ENCODE measurements at regions not wholly inside any gene's neighbourhood (a gene's known extent, or its start where the extent isn't known, plus 50 kb on each side); places are given as distances from the start of the nearest gene placed in this dataset.
"Not testable (repeated sequence)": the region's sequence is repeated elsewhere in the genome, so short reads cannot be mapped to it uniquely, and the experiment has no call there.

DNA sequence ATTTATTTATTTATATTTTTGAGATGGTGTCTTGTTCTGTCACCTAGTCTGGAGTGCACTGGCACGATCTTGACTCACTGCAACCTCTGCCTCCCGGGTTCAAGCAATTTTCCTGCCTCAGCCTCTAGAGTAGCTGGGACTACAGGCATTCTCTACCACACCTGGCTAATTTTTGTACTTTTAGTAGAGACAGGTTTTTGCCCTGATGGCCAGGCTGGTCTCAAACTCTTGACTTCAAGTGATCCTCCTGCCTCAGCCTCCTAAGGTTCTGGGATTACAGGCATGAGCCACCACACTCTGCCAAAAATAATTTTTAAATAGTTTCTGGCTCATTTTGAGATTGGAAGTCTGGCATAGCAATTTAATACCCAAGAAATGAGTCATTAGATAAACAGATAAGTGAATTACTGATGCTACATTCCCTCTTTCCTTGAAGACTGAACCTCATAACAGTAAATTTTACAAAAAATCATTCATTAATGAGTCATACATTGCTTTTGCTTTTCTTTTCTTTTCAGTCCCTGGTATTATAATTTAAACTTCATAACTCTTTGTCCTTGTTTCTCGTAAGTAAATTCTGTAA lies 881.6 kb upstream of the PIK3C3 start:
- DNase-seq (ENCODE audit: insufficient read length, low spot score), result no peak
- FAIRE-seq, result no peak

DNA sequence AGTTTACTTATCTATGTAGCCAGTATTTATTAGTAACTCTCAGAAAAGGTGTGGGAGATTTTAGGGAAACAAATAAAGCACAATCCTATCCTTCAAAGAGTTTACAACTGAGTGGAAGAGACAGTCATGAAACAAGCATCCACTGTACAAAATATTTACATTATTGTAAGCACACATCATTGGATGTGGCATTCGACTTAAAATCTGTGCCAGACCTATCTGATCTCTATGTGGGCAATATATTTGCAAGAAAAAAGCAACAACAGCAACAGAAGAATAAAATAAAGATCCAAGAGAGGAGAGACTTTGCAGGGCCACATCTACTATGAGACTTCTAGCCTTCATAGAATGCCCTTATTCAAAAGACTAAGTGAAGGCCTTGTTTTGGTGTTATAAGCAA lies 882.1 kb upstream of the PIK3C3 start:
- no peak for FAIRE-seq

DNA sequence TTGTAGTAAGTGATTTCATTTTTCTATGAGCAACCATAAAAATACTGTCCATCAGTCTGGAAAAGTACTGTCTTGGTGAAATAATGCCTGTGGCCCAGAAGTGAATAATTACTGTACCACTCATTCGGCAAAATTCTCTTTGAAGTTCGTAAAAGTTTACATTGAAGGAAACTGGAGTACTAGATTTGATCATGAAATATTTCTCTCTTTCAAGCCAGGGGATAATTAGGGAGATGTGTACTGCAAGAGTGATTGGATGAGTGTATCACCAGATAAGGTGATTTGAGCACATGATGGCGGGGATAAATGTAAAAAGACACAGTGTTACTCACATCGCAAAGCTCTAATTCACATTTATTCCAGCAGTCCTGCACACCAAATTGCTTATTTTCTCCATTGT lies 883.2 kb upstream of the PIK3C3 start:
- no peak for FAIRE-seq
- DNase-seq (ENCODE audit: insufficient read length, low spot score), result no peak

More for the DNA sequence above, 882.1 kb upstream of the PIK3C3 start:
- no peak for DNase-seq (ENCODE audit: insufficient read length, low spot score)

DNA sequence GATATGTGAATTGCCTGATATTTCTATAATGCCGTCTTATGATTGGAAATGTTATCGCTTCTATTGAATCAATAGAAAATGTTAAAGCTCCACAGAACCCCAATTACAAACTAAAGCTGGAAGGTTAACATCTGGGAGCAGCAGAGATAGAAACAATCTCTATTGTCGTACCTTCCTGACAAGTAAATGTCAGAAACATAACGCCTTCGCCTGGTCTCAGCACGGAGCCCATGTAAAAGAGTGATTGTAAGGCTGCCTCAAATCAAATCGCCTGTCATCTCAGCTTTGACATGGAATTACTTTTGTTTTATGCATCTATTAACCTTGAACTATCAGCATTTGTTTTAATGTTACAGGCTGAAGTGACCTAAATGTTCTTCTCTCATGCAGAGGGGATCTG lies 885.9 kb upstream of the PIK3C3 start:
- FAIRE-seq (no peak), DNase-seq (ENCODE audit: insufficient read length, low spot score) (no peak)

DNA sequence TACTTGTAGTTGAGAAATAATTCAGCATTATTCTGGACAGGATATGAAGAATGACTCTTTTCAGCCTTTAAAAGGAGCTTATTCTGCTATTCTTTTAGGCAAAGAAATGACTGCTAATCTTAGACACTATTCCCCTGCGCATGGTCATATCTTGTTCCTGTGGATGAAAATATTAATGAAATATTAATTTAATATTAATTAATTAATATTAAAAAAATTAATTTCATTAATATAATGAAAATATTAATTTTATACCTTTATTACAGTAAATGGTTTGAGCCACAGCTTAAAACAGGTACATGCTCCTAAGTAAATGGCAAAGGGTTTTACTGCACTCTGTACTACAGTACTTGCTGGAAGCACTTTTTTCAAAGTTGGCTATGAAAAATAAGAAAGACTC lies 890.1 kb upstream of the PIK3C3 start:
- no peak for DNase-seq (ENCODE audit: insufficient read length, low spot score)
- no peak for FAIRE-seq

DNA sequence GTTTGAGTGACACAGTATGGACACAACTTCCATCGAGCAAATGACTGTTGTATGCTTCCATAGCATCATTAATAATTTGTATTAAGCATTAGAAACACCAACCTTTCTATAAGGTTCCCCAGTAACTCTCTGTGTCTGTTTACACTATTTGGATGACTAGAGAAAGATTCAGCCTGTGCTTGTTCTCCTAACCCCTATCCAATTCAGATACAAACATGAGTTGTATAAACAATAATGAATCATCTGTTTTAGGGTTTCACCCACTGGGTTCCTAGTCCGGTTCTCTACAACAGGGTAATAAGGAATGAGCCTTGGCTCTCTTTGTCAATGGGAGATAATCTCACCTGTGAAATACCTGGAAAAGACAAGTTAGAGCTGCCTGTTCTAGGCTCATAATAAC lies 894.1 kb upstream of the PIK3C3 start:
- FAIRE-seq, result no peak
- no peak for DNase-seq (ENCODE audit: insufficient read length, low spot score)

DNA sequence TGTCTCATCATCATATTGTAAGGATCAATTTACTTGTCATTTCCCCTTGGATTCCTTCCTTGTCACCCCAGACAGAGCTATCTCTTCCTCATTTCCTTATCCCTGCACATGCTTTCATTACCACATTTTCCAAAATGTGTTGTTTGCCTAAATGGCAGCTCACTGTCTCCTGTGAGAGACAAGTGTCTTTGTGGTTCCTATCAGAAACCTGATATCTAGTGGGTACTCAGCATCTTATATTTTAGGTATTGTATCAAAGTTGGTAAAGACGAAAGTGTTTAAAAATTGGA lies 896.0 kb upstream of the PIK3C3 start:
- FAIRE-seq (no peak), DNase-seq (ENCODE audit: insufficient read length, low spot score) (no peak)

DNA sequence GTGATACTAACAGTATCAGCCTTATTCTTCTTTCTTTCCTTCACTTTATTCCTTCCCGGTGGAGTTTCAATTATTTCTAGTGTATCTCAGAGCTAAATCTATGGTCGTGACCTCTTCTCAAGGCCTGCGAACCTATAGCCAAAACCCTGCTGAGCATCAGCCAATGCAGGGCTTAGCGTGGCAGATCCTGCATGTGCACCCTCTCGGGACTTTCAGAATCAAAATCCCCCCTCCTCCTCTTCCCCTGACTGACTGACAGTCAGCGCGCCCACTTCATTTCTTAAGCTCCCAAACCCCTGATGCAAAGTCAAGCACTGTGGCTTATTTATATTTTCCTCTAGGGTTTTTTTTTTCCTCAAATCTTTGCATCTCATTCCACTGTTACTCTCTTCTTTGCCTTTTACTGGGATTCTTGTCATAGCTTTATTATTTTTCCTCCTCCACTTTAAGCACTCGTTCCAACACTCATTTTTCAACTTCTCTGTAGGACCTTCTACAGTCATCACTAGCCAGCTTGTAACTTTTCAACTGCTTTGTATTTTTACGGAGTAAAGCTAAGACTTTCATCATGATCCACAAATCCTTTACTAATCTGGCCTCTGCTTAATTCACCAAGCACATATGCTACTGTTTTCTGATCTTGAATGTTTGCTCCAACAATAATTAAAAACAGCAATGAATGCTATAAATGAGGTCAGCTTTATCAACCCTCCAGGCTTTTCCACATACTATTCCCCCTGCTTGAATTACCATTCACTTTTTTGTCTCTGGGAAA lies 896.5 kb upstream of the PIK3C3 start:
- FAIRE-seq (no peak), DNase-seq (ENCODE audit: insufficient read length, low spot score) (no peak)

DNA sequence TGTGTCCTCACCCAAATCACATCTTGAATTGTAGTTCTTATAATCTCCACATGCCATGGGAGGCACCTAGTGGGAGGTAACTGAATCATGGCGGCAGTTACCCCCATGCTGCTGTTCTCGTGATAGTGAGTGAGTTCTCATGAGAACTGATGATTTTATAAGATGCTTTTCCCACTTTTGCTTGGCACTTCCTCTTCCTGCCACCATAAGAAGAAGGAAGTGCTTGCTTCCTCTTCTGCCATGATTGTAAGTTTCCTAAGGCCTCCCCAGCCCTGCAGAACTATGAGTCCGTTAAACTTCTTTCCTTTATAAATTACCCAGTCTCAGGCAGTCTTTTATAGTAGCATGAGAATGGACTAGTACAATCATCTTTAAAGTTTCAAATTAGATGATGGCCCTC lies 902.4 kb upstream of the PIK3C3 start:
- DNase-seq (ENCODE audit: insufficient read length, low spot score) (no peak), FAIRE-seq (no peak)

DNA sequence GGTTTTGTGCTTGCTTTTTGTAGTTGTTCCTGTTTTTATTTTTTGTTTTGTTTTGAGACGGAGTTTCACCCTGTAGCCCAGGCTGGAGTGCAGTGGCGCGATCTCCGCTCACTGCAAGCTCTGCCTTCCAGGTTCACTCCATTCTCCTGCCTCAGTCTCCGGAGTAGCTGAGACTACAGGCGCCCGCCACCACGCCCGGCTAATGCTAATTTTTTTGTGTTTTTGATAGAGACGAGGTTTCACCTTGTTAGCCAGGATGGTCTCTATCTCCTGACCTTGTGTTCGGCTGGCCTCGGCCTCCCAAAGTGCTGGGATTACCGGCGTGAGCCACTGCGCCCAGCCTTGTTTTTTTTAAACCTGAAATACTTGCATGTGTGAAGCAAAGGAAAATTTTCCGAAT lies 908.8 kb upstream of the PIK3C3 start:
- FAIRE-seq; DNase-seq (ENCODE audit: insufficient read length, low spot score): not testable (repeated sequence)

DNA sequence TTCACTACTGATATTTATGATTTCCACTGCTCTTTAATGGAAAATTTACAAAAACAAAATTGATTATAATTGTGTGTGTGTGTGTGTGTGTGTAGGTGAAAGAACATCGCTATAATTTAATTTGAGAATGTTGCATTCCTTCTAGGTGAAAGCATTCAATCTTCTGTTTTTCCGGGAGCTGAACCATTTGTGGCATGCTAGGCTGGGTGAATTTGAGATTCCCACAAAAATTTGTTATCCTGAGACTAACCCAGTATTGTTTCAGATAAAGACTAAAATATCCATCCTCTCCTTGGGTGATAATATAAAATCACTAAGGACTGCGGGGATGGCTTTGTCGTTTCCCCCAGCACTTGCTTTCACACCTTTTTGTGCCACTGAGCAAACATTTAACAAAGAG lies 911.2 kb upstream of the PIK3C3 start:
- no peak for DNase-seq (ENCODE audit: insufficient read length, low spot score)
- FAIRE-seq, result no peak

DNA sequence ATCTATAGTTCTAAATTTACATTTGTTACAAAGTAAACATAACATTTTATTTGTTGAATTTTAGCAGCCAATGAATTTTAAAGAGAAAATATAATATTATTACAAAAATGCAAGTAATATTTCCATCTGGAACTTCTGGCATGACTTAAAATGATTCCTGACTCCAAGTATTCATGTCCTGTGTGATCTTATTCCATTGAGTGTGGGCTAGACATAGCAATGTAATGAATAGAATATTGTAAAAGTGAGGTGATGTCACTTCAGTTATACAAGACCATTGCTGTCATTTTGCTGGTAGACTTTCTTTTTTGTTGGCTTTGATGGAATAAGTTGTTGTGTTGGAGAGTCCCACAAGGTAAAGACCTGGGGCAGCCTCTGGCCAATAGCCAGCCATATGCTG lies 912.2 kb upstream of the PIK3C3 start:
- no peak for FAIRE-seq
- no peak for DNase-seq (ENCODE audit: insufficient read length, low spot score)

DNA sequence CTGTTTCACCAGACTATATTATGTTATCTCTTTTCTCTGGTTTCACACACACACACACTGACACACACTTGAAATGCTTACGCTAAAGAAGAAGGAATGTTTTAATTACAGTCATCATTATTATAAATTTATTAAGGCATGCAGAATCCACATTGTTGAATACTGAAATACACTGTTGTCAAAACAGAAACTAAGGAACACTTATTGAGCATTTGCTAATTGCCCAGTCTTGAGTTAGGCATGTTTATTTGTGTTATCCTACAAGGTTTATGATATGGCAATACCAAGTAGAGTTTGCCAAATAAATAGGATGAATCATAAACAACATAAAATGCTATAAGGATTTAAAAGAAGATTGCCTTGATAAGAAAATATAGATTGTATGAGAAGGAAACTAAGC lies 917.0 kb upstream of the PIK3C3 start:
- FAIRE-seq, result no peak

DNA sequence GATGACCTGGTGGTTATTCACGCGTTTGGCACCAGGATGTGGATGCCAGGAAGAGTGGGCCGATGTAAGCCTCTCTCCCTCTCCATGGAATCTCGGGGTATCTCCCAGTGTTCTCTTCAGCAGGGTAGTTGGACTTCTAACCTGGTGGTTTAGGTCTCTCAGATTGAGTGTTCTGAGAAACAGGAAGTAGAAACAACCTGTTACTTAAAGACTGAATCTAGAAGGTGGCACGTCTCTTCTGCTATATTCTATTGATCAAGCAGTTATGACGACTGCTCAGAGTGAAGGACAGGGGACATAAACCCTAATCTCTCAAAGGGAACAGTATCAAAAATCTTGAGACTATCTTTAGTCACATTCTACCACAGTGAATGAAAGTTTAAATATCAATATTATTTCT lies 918.7 kb upstream of the PIK3C3 start:
- DNase-seq (ENCODE audit: insufficient read length, low spot score), result no peak
- no peak for FAIRE-seq

More for the DNA sequence above, 917.0 kb upstream of the PIK3C3 start:
- DNase-seq (ENCODE audit: insufficient read length, low spot score), result no peak

DNA sequence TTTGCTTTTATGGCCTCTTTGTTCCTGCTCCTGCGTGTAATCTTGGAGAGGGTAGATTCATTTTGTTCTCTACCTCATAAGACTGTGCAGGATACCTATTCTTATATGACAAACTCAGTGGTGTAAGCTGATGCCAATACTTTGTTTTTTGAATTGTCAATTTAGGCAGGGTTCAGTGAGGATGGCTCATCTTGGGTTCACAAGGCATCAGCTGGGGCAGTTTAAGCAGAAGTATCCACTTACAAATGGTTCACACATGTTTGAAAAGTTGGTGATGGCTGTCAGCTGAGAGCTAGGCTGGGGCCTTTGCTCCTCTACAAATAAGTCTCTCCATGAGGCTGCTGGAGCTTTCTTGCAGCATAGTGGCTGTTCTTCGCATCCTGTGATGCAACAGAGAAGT lies 920.6 kb upstream of the PIK3C3 start:
- no peak for DNase-seq (ENCODE audit: insufficient read length, low spot score)
- no peak for FAIRE-seq

DNA sequence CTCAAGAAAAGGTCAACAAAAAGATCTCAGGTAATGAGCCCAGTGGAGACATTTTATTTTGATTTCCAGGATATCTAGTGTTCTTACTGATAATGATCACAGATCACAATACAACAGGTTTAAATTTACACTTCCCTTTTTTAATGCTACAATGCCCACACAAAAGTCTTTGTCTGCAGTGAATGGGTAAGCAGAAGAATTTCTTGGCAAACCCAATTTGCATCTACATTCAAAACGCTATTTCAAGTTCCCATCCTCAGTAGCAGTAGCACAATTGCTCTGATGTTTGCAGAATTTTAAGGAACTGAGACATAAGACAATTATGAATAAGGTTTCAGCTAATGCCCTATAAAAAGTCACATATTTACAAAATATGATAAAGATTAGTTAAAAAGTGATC lies 929.4 kb upstream of the PIK3C3 start:
- no peak for FAIRE-seq
- DNase-seq (ENCODE audit: insufficient read length, low spot score), result no peak

DNA sequence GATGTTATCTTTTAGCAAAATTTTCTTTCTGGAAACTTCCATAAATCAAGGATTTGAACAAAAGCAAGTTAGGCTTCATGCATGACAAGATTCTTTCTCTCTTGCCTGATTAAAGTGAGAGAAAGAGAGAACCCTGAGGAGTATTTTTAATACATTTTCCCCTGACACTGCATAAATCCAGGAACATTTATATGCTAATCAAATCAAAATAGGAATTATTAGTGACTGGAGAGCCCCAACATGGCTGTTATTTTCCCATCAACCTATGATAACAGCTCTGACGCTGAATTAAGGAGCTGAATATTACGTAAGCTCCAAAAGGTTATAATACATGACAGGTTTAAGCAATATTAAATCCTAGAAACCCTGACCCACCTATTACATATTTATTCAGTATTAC lies 930.2 kb upstream of the PIK3C3 start:
- no peak for FAIRE-seq
- no peak for DNase-seq (ENCODE audit: insufficient read length, low spot score)

DNA sequence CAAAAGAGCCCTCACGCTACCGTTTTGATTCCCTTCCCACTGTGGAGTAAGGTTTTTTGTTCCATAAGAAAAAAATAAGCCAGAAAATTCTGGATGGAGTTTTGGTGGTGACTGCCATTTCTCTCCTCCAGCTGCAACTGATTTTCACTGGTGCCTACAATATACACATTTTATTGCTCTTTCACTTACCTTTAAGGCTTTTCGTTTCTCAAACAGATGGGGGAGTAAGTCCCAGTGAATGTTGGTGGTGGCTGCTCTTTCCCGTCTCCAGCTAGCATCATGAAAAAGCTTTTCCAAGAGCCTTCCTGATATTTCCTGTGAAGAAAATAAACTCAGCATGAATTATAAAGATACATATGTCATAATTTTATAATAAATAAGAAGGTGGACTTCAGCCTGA lies 932.5 kb upstream of the PIK3C3 start:
- no peak for FAIRE-seq
- DNase-seq (ENCODE audit: insufficient read length, low spot score), result no peak

DNA sequence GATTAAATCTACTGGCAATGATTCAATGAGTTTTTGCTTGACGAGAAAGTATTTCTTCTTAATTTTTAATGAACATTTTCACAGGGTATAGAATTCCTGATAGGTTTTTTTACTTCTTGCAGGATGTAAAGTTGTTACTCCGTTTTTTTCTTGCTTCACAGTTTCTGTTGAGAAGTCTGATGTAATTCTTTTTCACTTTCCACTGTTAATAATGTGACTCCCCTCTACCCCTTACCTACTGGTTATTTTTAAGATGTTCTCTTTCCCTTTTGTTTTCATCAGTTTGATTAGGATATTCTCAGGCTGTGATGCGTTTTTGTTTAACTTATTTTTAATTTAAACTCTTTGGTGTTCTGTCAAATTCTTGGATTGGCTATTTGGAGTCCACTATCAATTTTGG lies 933.9 kb upstream of the PIK3C3 start:
- DNase-seq (ENCODE audit: insufficient read length, low spot score), result no peak
- no peak for FAIRE-seq

DNA sequence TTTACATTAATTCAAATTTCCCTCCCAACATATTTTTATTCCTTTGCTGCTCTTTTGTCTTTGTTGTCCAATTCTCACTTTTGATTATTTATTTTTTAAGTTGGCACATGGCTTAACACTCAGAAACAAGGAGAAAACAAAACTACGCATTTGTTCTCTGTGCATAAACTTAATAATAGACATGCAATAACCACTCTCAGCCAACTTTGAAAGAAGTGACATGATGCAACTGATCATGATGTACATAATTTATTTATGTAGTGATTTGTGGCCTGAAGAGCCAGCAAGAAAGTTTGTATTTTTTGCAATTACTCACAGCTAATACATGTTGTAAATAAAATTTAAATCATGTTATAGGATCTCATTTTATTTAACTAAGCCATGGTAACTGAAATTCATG lies 942.8 kb upstream of the PIK3C3 start:
- DNase-seq (ENCODE audit: insufficient read length, low spot score), result no peak

DNA sequence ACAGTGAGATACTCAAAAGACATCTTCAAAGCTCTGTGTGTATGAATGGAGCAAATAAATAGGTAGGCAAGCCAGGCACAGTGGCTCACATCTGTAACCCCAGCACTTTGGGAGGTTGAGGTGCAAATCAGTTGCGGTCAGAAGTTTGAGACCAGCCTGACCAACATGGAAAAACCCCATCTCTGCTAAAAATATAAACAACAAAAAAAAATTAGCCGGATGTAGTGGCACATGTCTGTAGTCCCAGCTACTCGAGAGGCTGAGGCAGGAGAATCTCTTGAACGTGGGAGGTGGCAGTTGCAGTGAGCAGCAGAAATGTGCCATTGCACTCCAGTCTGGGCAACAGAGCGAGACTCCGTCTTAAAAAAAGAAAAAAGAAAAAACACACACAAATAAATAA lies 945.1 kb upstream of the PIK3C3 start:
- FAIRE-seq, result no peak
- DNase-seq (ENCODE audit: insufficient read length, low spot score), result no peak

More for the DNA sequence above, 942.8 kb upstream of the PIK3C3 start:
- no peak for FAIRE-seq

DNA sequence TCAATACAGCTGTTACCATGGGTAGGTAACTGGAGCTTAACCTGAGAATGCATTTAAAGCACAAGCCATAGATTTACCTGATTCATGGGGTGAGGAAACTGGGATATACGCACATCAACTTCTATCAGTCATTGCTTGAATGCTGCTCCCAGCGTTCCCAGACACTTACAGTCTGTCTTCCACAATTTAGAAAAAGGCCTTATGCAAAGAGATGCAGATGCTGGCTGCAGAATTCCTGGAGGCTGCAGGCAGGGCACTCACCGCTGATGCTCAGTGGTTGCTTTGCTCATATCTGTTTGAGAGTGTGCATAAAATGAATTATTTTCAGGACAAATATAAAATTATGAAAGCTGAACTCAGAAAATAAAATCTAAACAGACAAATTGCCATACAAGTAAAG lies 950.7 kb upstream of the PIK3C3 start:
- FAIRE-seq (no peak), DNase-seq (ENCODE audit: insufficient read length, low spot score) (no peak)

DNA sequence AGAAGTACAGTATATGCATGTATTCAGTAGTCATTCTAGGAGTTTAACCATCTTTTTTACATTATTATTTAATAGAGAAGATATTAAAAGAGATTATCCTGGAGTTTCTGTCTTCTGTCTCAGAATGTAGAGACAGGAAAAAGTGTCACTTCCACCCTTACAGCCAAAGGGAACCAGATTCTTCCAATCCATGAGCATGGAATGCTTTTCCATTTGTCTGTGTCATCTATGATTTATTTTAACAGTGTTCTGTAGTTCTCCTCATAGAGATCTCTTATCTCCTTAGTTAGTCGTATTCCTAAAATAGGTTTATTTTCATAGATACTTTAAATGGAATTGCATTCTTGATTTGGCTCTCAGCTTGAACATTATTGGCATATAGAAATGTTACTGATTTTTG lies 959.5 kb upstream of the PIK3C3 start:
- DNase-seq (ENCODE audit: insufficient read length, low spot score) (no peak), FAIRE-seq (no peak)
